Skeletal muscle tissue (tissue), 3 donors: ENCODE measurements at regions not wholly inside any gene's neighbourhood (a gene's known extent, or its start where the extent isn't known, plus 50 kb on each side); places are given as distances from the start of the nearest gene placed in this dataset.

Experiments used
- H3K27ac ChIP-seq: one replicate; pipeline ENCODE4 v1.7.0; 2013; ENCODE audit warnings: mild to moderate bottlenecking, low read depth, low read length, inconsistent platforms
- H3K27me3 ChIP-seq, 3 donors: one replicate each; pipeline ENCODE4 v1.7.0; 2013; ENCODE audit warnings: low read length in 3 of 3; ENCODE audit not compliant: control insufficient read depth in 3 of 3, insufficient read depth in 3 of 3
- H3K36me3 ChIP-seq, 3 donors: one replicate each; pipeline ENCODE4 v1.7.0; 2013; ENCODE audit warnings: low read length in 3 of 3; ENCODE audit not compliant: control insufficient read depth in 3 of 3, insufficient read depth in 3 of 3
- H3K4me1 ChIP-seq, 3 donors: one replicate each; pipeline ENCODE4 v1.7.0; 2013; ENCODE audit warnings: low read length in 3 of 3, mild to moderate bottlenecking in 3 of 3; ENCODE audit not compliant: control insufficient read depth in 3 of 3, insufficient read depth in 3 of 3
- H3K4me3 ChIP-seq, 3 donors: one replicate each; pipeline ENCODE4 v1.7.0; 2013; ENCODE audit warnings: low read length in 3 of 3
- H3K9ac ChIP-seq, 3 donors: one replicate each; pipeline ENCODE4 v1.7.0; 2013; ENCODE audit warnings: low read length in 3 of 3, mild to moderate bottlenecking in 3 of 3, moderate library complexity in 2 of 3, low read depth in 1 of 3
- H3K9me3 ChIP-seq, 3 donors: one replicate each; pipeline ENCODE4 v1.7.0; 2013; ENCODE audit warnings: low read length in 3 of 3; ENCODE audit not compliant: control insufficient read depth in 3 of 3
- donor health status: Osteomylitis.

GRCh38 chrX:13256603-13257002, 63.2 kb downstream of the ATXN3L start:
- Histone ChIP-seq H3K4me3 (no peak overlapping the region), H3K36me3 (no peaks in the 10 kb centered on the region), H3K9ac (no peak overlapping the region), H3K4me1 (no peaks in the 10 kb centered on the region), H3K27ac (no peak overlapping the region), H3K27me3 (no peaks in the 10 kb centered on the region), H3K9me3 (no peaks in the 10 kb centered on the region)

DNA sequence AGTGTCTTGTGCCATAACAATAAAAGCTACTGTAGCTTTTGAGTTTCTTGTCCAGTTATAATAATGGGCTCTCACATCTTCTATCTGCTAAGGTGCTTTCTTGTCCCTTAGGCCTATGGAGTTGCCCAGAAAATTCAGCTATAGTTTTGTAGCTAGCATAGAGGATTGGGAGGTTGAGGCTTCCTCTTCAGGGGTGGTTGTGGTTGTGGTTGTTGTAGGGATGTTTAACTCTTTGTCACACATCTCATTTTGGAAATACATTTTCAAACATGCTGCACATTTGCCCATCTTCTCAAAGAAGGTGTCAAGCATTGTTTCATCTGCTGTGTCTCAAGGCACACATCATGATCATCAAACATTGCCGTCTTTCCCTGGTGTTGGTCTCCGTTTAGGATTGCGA, 65.0 kb downstream of the ATXN3L start:
- Histone ChIP-seq H3K9me3 (no peaks in the 10 kb centered on the region), H3K4me3 (no peak overlapping the region), H3K27me3 (no peaks in the 10 kb centered on the region), H3K27ac (no peak overlapping the region), H3K4me1 (no peaks in the 10 kb centered on the region), H3K9ac (no peak overlapping the region), H3K36me3 (no peaks in the 10 kb centered on the region)

GRCh38 chrX:13254076-13254785, 65.6 kb downstream of the ATXN3L start:
- Histone ChIP-seq H3K36me3 (no peaks in the 10 kb centered on the region), H3K4me1 (no peaks in the 10 kb centered on the region), H3K9ac (no peak overlapping the region), H3K9me3 (no peaks in the 10 kb centered on the region), H3K4me3 (no peak overlapping the region), H3K27ac (no peak overlapping the region), H3K27me3 (no peaks in the 10 kb centered on the region)

GRCh38 chrX:13253223-13253622, 66.6 kb downstream of the ATXN3L start:
- Histone ChIP-seq H3K9me3 (no peaks in the 10 kb centered on the region), H3K36me3 (no peaks in the 10 kb centered on the region), H3K27ac (no peak overlapping the region), H3K27me3 (no peaks in the 10 kb centered on the region), H3K4me3 (no peak overlapping the region), H3K9ac (no peak overlapping the region), H3K4me1 (no peaks in the 10 kb centered on the region)

- Histone ChIP-seq H3K4me3 (no peak overlapping the region), H3K4me1 (no peaks in the 10 kb centered on the region), H3K36me3 (no peaks in the 10 kb centered on the region), H3K9me3 (no peaks in the 10 kb centered on the region), H3K27me3 (no peaks in the 10 kb centered on the region), H3K27ac (no peak overlapping the region), H3K9ac (no peak overlapping the region)
Observed at GRCh38 chrX:13252726-13253125, 67.1 kb downstream of the ATXN3L start.

GRCh38 chrX:13250826-13251580, 68.8 kb downstream of the ATXN3L start:
- Histone ChIP-seq H3K27me3 (no peaks in the 10 kb centered on the region), H3K4me3 (no peak overlapping the region), H3K27ac (peak overlapping the region; percentile 51), H3K4me1 (no peaks in the 10 kb centered on the region), H3K36me3 (no peaks in the 10 kb centered on the region), H3K9me3 (no peaks in the 10 kb centered on the region), H3K9ac (no peak overlapping the region)

DNA sequence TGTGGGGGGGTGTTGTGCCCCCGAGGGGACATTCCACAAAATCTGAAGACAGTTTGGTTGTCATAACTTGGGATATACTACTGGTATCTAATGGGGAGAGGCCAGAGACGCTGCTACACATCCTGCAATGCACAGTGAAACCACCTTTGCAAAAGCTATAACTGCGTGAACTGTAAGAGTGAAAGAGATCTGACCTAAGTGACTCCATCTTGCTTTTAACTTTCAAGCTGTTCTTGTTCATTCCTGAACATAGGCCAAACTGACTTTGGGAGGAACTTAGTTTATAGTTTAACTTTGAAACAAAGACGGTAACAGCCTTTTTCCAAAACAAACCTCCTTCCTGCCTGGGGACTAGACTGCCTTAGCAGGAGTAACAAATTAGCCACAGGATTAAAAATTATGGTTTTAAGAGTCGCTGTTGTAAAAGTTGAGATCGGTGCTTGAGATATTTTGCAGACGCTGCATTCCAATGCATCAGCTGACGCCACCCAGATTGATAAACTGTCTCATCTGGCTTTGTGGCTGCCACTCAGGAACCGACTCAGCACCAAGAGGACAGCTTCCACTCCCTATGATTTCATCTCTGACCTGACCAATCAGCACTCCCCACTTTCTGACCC, 70.9 kb downstream of the ATXN3L start:
- no peak overlapping the region for H3K4me3 ChIP-seq
- no peaks in the 10 kb centered on the region for H3K36me3 ChIP-seq
- H3K9me3 ChIP-seq, result no peaks in the 10 kb centered on the region
- H3K27me3 ChIP-seq, result no peaks in the 10 kb centered on the region
- H3K4me1 ChIP-seq, result no peaks in the 10 kb centered on the region
- H3K9ac ChIP-seq, result no peak overlapping the region
- no peak overlapping the region for H3K27ac ChIP-seq

DNA sequence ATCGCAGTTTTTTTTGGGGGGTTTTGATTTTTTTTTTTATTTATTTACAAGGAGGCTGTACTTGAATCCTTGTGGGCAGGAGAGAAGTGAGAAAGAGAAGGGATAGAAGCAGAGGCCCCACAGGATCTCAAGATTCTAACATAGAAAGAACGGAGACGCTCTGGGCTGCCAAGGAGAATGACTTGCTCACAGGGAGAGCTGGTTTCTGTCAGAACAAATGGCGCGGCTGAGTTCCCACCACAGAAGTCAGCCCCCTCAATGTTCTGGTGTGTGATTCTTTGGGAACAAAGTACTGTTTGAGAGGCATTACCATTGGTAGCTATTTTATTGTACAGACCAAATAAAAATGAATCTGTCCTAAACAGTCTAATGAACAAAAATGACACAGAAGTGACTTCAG, 80.6 kb downstream of the ATXN3L start:
- peaks cover 0 to under 1% (median 0%) of the 10 kb centered on the region in 3 donors for H3K27me3 ChIP-seq
- no peak overlapping the region for H3K27ac ChIP-seq

DNA sequence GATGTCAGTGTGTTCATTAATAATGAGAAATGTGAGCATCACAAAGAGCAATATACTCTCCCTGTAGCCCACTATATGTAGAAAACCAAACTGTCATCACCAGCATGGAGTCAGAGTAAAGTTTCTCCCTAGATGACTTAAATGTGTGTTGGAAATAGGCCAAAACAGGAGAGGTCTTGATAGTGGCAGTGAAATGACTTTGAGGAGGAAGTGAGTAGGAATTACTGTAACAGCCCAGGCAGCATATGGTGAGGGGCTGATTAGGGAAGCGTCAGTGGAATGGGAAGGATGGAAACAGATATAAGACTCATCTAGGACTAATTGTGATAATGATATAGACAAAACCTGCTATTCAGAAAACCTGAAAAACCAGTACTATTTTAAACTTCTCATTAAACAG, 83.9 kb downstream of the ATXN3L start:
- H3K9ac ChIP-seq, result no peak overlapping the region
- no peaks in the 10 kb centered on the region for H3K4me1 ChIP-seq
- peaks cover 0 to 3% (median 0%) of the 10 kb centered on the region in 3 donors for H3K27me3 ChIP-seq
- no peak overlapping the region for H3K27ac ChIP-seq
- no peaks in the 10 kb centered on the region for H3K36me3 ChIP-seq
- H3K9me3 ChIP-seq, result no peaks in the 10 kb centered on the region
- H3K4me3 ChIP-seq, result no peak overlapping the region

More for the DNA sequence above, 80.6 kb downstream of the ATXN3L start:
- Histone ChIP-seq H3K9ac (no peak overlapping the region), H3K4me3 (no peak overlapping the region), H3K36me3 (no peaks in the 10 kb centered on the region), H3K9me3 (no peaks in the 10 kb centered on the region), H3K4me1 (no peaks in the 10 kb centered on the region)

DNA sequence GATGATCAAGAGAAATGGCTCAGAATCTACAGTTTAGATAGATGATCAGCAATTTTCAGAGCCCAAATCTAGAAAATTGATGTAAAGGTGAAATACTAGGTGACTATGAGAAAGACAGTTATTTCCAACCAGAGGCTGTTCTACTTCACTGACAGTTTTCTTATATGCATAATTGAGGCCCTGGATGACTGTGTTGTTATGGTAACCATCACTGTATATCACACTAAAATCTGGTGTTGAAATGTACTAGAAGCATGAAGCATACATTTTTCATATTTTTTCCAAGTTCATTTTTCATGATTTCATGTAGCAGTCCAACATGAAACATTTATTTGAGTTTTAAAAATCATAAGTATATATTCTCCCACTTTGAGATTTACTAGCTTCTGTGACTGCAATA, 87.4 kb downstream of the ATXN3L start:
- Histone ChIP-seq H3K4me1 (no peaks in the 10 kb centered on the region), H3K27ac (no peak overlapping the region), H3K4me3 (no peak overlapping the region), H3K9ac (no peak overlapping the region), H3K36me3 (no peaks in the 10 kb centered on the region), H3K27me3 (peaks cover 0 to 3% (median 0%) of the 10 kb centered on the region in 3 donors), H3K9me3 (no peaks in the 10 kb centered on the region)
